HepG2 (cell line): ENCODE measurements at regions not wholly inside any gene's neighbourhood (a gene's known extent, or its start where the extent isn't known, plus 50 kb on each side); places are given as distances from the start of the nearest gene placed in this dataset.

Experiments used
- AGO2 ChIP-seq: fragments of 200-400 bp; formaldehyde crosslinking; optimal IDR thresholded peaks from 2 replicates; pipeline ENCODE3; 2017; ENCODE audit warnings: mild to moderate bottlenecking, low read depth, low read length, moderate library complexity
- DNMT3B ChIP-seq: conservative IDR thresholded peaks from 2 replicates; pipeline ENCODE4 v1.6.1; 2016; ENCODE audit warnings: missing biosample characterization, control low read depth
- EP300 ChIP-seq, 3 experiments: sonication (generic) in 1 of 3; formaldehyde crosslinking in 1 of 3; IDR thresholded peaks; 2 replicates each; pipeline versions ENCODE4 v1.5.1 to v1.6.1; 2011 to 2020; ENCODE audit warnings: low read depth in 2 of 3, low read length in 2 of 3, borderline replicate concordance in 1 of 3, improper control_type of control experiment in 1 of 3, mild to moderate bottlenecking in 1 of 3, missing genetic modification reagents in 1 of 3, moderate library complexity in 1 of 3
- FIP1L1 ChIP-seq: fragments of 200-400 bp; formaldehyde crosslinking; IDR thresholded peaks from 2 replicates; pipeline ENCODE4 v1.6.1; 2018; ENCODE audit warnings: low read depth, mild to moderate bottlenecking, low read length, moderate library complexity, borderline replicate concordance; ENCODE audit not compliant: insufficient read depth
- GABPA ChIP-seq, 2 experiments: IDR thresholded peaks; 2 replicates each; pipeline ENCODE4 v1.6.1; 2011 to 2016; ENCODE audit warnings: low read depth in 2 of 2, low read length in 1 of 2, missing biosample characterization in 1 of 2, missing genetic modification characterization in 1 of 2
- JUN ChIP-seq: sonication (generic); formaldehyde crosslinking; IDR thresholded peaks from 2 replicates; pipeline ENCODE4 v1.4.0; 2020; ENCODE audit warnings: mild to moderate bottlenecking, missing genetic modification reagents
- NR2C2 ChIP-seq: sonication (generic); formaldehyde crosslinking; IDR thresholded peaks from 2 replicates; pipeline ENCODE4 v1.4.0; 2020; ENCODE audit warnings: missing genetic modification reagents, mild to moderate bottlenecking, moderate library complexity, borderline replicate concordance
- SAFB2 ChIP-seq: sonication (generic); formaldehyde crosslinking; IDR thresholded peaks from 2 replicates; pipeline ENCODE4 v1.5.1; 2020; ENCODE audit warnings: missing genetic modification reagents, low read depth, mild to moderate bottlenecking, borderline replicate concordance
- TCF12 ChIP-seq, 2 experiments: fragments of 450-650 bp in 1 of 2; sonication (generic) in 1 of 2; formaldehyde crosslinking in 1 of 2; IDR thresholded peaks; 2 replicates each; pipeline versions ENCODE4 v1.6.1 to v1.8.0; 2017 to 2022; ENCODE audit warnings: antibody characterized with exemption in 1 of 2, mild to moderate bottlenecking in 1 of 2, missing genetic modification reagents in 1 of 2, moderate library complexity in 1 of 2
- ZNF232 ChIP-seq: sonication (generic); formaldehyde crosslinking; IDR thresholded peaks from 2 replicates; pipeline ENCODE4 v1.4.0; 2020; ENCODE audit warnings: missing genetic modification reagents, borderline replicate concordance
- ZNF512B ChIP-seq: sonication (generic); formaldehyde crosslinking; IDR thresholded peaks from 2 replicates; pipeline ENCODE4 v1.5.1; 2020; ENCODE audit warnings: missing genetic modification reagents, mild to moderate bottlenecking, borderline replicate concordance
- ZNF839 ChIP-seq: sonication (generic); formaldehyde crosslinking; IDR thresholded peaks from 2 replicates; pipeline ENCODE4 v1.4.0; 2020; ENCODE audit warnings: missing genetic modification reagents, mild to moderate bottlenecking, borderline replicate concordance
- TF ChIP-seq, protein P1 (sequence below): sonication (generic); formaldehyde crosslinking; IDR thresholded peaks from 2 replicates; pipeline ENCODE4 v1.5.0; 2020; ENCODE audit warnings: mild to moderate bottlenecking, missing genetic modification reagents, moderate library complexity

GRCh38 chr7:12788171-12788570 is 100.7 kb downstream of the ARL4A start:
- TF ChIP-seq DNMT3B (CRISPR knock-in tag), result no peak
- no peak for TF ChIP-seq NR2C2
- TF ChIP-seq ZNF839, result no peak
- TF ChIP-seq FIP1L1, result no peak
- TF ChIP-seq, protein P1, sequence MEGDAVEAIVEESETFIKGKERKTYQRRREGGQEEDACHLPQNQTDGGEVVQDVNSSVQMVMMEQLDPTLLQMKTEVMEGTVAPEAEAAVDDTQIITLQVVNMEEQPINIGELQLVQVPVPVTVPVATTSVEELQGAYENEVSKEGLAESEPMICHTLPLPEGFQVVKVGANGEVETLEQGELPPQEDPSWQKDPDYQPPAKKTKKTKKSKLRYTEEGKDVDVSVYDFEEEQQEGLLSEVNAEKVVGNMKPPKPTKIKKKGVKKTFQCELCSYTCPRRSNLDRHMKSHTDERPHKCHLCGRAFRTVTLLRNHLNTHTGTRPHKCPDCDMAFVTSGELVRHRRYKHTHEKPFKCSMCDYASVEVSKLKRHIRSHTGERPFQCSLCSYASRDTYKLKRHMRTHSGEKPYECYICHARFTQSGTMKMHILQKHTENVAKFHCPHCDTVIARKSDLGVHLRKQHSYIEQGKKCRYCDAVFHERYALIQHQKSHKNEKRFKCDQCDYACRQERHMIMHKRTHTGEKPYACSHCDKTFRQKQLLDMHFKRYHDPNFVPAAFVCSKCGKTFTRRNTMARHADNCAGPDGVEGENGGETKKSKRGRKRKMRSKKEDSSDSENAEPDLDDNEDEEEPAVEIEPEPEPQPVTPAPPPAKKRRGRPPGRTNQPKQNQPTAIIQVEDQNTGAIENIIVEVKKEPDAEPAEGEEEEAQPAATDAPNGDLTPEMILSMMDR (CRISPR knock-in tag), result no peak
- no peak for TF ChIP-seq EP300 (IDR thresholded peaks at IDR 0.05; ENCODE audit: low read depth in 2 of 2, low read length in 2 of 2)
- no peak for TF ChIP-seq EP300 (CRISPR knock-in tag; IDR thresholded peaks at IDR 0.05; ENCODE audit: borderline replicate concordance)
- no peak for TF ChIP-seq GABPA (IDR thresholded peaks at IDR 0.05; ENCODE audit: low read depth, low read length)
- TF ChIP-seq GABPA (CRISPR knock-in tag; IDR thresholded peaks at IDR 0.05; ENCODE audit: low read depth), result no peak
- no peak for TF ChIP-seq AGO2
- TF ChIP-seq ZNF232 (CRISPR knock-in tag), result no peak
- TF ChIP-seq SAFB2, result no peak
- no peak for TF ChIP-seq JUN (CRISPR knock-in tag)
- TF ChIP-seq ZNF512B, result no peak
- no peak for TF ChIP-seq TCF12 (IDR thresholded peaks at IDR 0.05)
- TF ChIP-seq TCF12 (CRISPR knock-in tag; IDR thresholded peaks at IDR 0.05), result no peak
